IPS-18a (cell line): ENCODE measurements at regions not wholly inside any gene's neighbourhood (a gene's known extent, or its start where the extent isn't known, plus 50 kb on each side); places are given as distances from the start of the nearest gene placed in this dataset.

ENCODE experiments used
- H3K27ac ChIP-seq: one replicate; pipeline ENCODE4 v1.5.1; 2013; ENCODE audit warnings: low read length
- H3K27me3 ChIP-seq: one replicate; pipeline ENCODE4 v1.6.1; 2013; ENCODE audit warnings: mild to moderate bottlenecking, low read length; ENCODE audit not compliant: control insufficient read depth, insufficient read depth
- H3K36me3 ChIP-seq: one replicate; pipeline ENCODE4 v1.6.1; 2013; ENCODE audit warnings: low read depth, low read length; ENCODE audit not compliant: control insufficient read depth
- H3K4me1 ChIP-seq: one replicate; pipeline ENCODE4 v1.6.1; 2013; ENCODE audit warnings: low read depth, low read length; ENCODE audit not compliant: control insufficient read depth
- H3K4me3 ChIP-seq: one replicate; pipeline ENCODE4 v1.5.1; 2013; ENCODE audit warnings: low read length
- H3K9ac ChIP-seq: one replicate; pipeline ENCODE4 v1.6.1; 2013; ENCODE audit warnings: mild to moderate bottlenecking, low read length, moderate library complexity
- H3K9me3 ChIP-seq: one replicate; pipeline ENCODE4 v1.6.1; 2013; ENCODE audit warnings: low read depth, low read length; ENCODE audit not compliant: control insufficient read depth

GRCh38 chr3:18872466-18872865 is 275.8 kb upstream of the KCNH8 start:
- H3K36me3 ChIP-seq, result no peaks in the 10 kb centered on the region
- no peaks in the 10 kb centered on the region for H3K4me1 ChIP-seq
- no peak overlapping the region for H3K27ac ChIP-seq
- no peak overlapping the region for H3K9ac ChIP-seq
- H3K4me3 ChIP-seq, result no peak overlapping the region
- no peaks in the 10 kb centered on the region for H3K27me3 ChIP-seq
- H3K9me3 ChIP-seq, result no peaks in the 10 kb centered on the region

GRCh38 chr3:18870642-18871041 is 277.7 kb upstream of the KCNH8 start:
- H3K4me3 ChIP-seq, result no peak overlapping the region
- H3K27me3 ChIP-seq, result no peaks in the 10 kb centered on the region
- no peak overlapping the region for H3K9ac ChIP-seq
- no peaks in the 10 kb centered on the region for H3K36me3 ChIP-seq
- H3K9me3 ChIP-seq, result no peaks in the 10 kb centered on the region
- no peak overlapping the region for H3K27ac ChIP-seq
- no peaks in the 10 kb centered on the region for H3K4me1 ChIP-seq

DNA sequence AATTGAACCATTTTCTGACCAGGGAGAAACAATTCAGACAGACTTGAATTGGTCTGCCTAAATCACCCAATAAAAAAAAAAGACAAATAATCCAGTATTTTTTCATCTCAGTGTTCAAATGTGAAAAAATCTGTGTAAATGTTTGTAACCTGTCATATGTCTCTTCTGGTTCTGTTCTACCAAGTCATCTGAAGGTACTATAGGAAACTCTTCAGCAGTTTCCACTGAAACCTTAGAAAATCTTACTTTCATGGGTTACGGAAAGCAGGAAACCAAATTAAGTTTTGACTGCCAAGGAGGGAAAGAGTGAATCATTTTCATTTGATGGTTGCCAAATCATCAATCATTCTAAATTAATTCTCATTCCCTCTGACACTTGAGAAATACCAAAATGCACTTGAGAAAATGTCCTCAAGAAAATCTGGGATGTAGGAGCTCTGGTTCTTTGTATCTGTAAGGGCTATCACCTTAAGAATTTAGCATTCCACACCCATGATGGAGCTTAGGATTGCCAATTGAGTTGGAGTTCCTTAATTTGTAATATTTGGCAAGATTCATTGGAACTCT is 278.2 kb upstream of the KCNH8 start:
- H3K36me3 ChIP-seq, result no peaks in the 10 kb centered on the region

DNA sequence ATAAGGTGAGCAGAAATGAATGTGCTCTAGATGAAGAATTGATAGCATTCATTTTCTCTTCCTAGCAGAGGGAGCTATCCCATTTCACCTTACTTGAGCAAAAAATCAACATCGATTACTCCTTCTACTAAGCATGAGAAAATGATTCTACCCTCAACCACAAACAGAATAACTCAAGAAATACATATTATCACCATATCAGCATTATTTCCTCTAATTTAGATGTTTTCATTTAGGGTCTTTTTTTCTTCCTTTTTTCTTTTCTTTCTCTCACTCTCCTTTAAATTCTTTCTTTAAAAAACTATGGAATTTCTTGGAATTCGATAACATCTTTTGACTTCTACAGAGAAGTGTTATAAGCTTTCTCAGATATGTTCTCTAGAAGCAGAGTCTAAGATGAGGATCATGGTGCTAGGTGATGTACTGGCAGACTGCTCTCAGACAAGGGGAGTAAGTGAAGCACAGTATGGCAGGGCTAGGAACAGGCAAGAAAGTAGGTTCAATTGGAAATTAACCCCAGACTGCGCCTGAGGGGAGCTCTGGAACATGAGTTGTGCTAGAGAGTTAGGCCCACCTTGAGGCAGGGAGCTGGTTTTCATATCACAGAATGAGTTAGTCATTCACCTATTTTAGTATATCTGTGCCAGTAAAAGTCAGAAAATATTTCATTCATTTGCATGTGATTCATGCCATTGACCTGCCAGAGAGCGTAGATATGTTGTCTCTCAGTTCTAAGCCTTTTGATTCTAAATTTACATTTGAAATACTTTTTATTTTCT is 279.2 kb upstream of the KCNH8 start:
- no peaks in the 10 kb centered on the region for H3K4me1 ChIP-seq
- H3K9me3 ChIP-seq, result no peaks in the 10 kb centered on the region
- no peaks in the 10 kb centered on the region for H3K27me3 ChIP-seq
- H3K27ac ChIP-seq, result no peak overlapping the region
- no peak overlapping the region for H3K9ac ChIP-seq
- H3K4me3 ChIP-seq, result no peak overlapping the region
- H3K36me3 ChIP-seq, result no peaks in the 10 kb centered on the region

More for the DNA sequence above, 278.2 kb upstream of the KCNH8 start:
- Histone ChIP-seq H3K9me3 (no peaks in the 10 kb centered on the region), H3K9ac (no peak overlapping the region), H3K27ac (no peak overlapping the region), H3K27me3 (no peaks in the 10 kb centered on the region), H3K4me3 (no peak overlapping the region), H3K4me1 (no peaks in the 10 kb centered on the region)

DNA sequence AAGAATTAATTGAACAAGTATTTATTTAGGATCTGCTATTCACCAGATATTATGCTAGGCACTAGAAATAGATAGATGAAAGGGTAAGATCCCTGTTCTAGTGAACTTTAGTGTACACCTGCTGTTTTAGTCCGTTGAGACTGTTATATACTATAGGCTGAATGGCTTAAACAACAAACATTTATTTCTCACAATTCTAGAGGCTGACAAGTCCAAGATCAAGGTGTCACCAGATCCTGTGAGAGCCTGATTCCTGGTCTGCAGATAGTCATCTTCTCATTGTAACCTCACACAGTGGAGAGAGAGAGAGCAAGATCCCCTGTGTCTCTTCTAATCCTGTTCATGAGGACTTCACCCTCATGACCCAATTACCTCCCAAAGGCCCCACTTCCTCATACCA is 281.4 kb upstream of the KCNH8 start:
- Histone ChIP-seq H3K4me3 (no peak overlapping the region), H3K9ac (no peak overlapping the region), H3K4me1 (no peaks in the 10 kb centered on the region), H3K27me3 (no peaks in the 10 kb centered on the region), H3K9me3 (no peaks in the 10 kb centered on the region), H3K27ac (no peak overlapping the region), H3K36me3 (no peaks in the 10 kb centered on the region)

DNA sequence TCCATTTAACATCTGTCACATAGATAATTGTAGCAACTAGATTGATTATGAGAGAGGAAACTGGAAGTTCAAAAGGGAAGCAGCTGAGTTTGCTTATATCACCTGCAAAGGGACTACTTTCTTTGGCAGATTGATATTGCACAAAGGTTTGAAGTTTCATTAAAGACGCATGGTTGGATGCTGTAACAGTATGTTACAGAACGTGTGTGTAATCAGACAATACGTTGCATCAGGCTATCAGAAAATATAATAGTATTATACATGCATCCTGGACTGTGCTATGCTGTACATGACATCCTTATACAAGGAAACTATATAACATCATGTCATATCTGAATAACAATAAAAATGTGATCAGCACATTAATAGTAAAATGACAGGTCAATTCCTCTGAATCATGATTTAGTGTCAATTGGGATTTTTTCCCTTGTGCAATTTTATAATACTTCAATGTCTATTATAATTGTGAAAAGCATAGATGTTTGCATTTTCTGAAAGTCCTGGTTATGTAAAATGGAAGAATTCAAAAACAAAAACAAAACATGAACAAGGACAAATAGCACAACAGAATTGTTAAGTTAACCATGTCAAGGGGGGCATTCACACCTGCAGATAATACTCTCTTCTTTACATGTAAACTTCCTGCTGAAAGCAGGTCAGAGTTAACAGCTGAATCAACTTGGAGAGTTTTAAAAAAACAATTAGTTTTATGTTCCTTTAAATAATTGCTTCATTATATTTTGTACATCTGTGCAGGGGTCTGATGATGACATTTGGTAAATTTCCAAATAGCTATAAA is 283.2 kb upstream of the KCNH8 start:
- Histone ChIP-seq H3K4me3 (no peak overlapping the region), H3K9ac (no peak overlapping the region), H3K4me1 (no peaks in the 10 kb centered on the region), H3K9me3 (no peaks in the 10 kb centered on the region), H3K36me3 (no peaks in the 10 kb centered on the region), H3K27ac (no peak overlapping the region), H3K27me3 (no peaks in the 10 kb centered on the region)

DNA sequence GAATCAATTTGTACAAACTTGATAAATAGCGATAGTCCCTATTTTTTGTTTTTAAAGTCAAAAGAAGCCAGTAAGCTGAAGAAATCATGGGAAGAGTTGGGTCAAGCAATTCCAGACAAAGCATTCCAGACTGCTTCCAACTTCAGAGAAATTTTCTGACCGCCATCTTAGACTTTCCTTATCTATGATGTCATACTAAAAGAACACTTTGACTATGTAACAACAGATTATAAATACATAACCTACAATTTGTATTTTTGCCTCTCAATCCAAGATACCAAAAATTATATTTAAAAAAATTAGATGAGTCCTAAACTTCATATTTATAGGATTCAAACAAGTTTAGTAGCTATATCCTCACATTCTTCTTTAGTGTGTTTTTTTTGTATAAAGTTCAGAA is 286.2 kb upstream of the KCNH8 start:
- H3K4me3 ChIP-seq, result no peak overlapping the region
- no peak overlapping the region for H3K27ac ChIP-seq
- no peaks in the 10 kb centered on the region for H3K36me3 ChIP-seq
- no peaks in the 10 kb centered on the region for H3K27me3 ChIP-seq
- H3K4me1 ChIP-seq, result no peaks in the 10 kb centered on the region
- no peak overlapping the region for H3K9ac ChIP-seq
- no peaks in the 10 kb centered on the region for H3K9me3 ChIP-seq

DNA sequence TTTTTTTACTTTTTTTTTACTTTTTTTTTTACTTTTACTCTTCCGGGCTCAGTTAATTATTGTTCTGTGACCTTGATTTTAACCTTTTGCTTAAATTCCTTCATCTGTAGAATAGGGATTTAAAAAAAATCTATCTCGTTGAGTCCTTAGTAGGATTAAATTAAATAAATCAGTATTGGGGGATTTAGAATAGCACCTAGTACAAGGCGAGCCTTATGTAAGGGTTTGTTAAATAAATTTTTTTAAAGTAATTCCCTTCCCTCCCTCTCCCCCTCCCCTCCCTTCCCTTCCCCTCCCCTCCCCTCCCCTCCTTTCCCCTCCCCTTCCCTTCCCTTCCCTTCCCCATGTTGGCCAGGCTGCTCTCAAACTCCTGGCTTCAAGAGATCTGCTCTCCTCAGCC is 287.2 kb upstream of the KCNH8 start:
- Histone ChIP-seq H3K4me1 (no peaks in the 10 kb centered on the region), H3K27me3 (no peaks in the 10 kb centered on the region), H3K27ac (no peak overlapping the region), H3K4me3 (no peak overlapping the region), H3K9ac (no peak overlapping the region), H3K9me3 (no peaks in the 10 kb centered on the region), H3K36me3 (no peaks in the 10 kb centered on the region)

GRCh38 chr3:18853269-18853668 is 295.0 kb upstream of the KCNH8 start:
- no peaks in the 10 kb centered on the region for H3K36me3 ChIP-seq

GRCh38 chr3:18847583-18848197 is 300.6 kb upstream of the KCNH8 start:
- H3K27me3 ChIP-seq, result no peaks in the 10 kb centered on the region
- peaks cover 3% of the 10 kb centered on the region for H3K4me1 ChIP-seq
- H3K9me3 ChIP-seq, result no peaks in the 10 kb centered on the region
- no peak overlapping the region for H3K4me3 ChIP-seq
- H3K27ac ChIP-seq, result no peak overlapping the region
- H3K36me3 ChIP-seq, result no peaks in the 10 kb centered on the region
- H3K9ac ChIP-seq, result no peak overlapping the region

More at GRCh38 chr3:18853269-18853668, 295.0 kb upstream of the KCNH8 start:
- H3K9ac ChIP-seq, result no peak overlapping the region
- no peaks in the 10 kb centered on the region for H3K4me1 ChIP-seq
- H3K27ac ChIP-seq, result no peak overlapping the region
- no peaks in the 10 kb centered on the region for H3K9me3 ChIP-seq
- no peak overlapping the region for H3K4me3 ChIP-seq
- no peaks in the 10 kb centered on the region for H3K27me3 ChIP-seq

- H3K4me3 ChIP-seq, result no peak overlapping the region
- H3K36me3 ChIP-seq, result no peaks in the 10 kb centered on the region
- no peak overlapping the region for H3K9ac ChIP-seq
- no peak overlapping the region for H3K27ac ChIP-seq
- H3K4me1 ChIP-seq, result peaks cover 3% of the 10 kb centered on the region
- no peaks in the 10 kb centered on the region for H3K9me3 ChIP-seq
- H3K27me3 ChIP-seq, result no peaks in the 10 kb centered on the region
Measured at GRCh38 chr3:18843983-18844382, 304.3 kb upstream of the KCNH8 start.
